ENCODE measurements at regions not wholly inside any gene's neighbourhood (a gene's known extent, or its start where the extent isn't known, plus 50 kb on each side); places are given as distances from the start of the nearest gene placed in this dataset.

DNA sequence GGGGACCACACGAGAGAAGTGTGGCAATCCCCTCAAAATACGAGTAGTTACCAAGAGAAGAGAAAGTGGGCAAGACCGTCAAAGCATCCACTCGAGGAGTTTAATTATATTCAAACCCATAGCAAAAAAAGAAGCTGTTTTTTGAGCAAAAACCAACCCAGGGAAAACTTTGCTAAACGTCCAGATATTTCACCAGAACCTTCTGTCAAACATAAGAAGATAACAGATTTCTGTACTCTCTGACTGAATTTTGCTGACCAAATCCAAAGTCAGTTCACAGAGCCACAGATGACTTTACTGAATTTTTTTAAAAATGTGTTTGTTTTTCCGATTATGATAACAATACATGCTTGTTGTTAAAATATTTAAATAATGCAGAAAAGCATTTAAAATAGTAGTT, 145.6 kb upstream of the PTPN1 start:
- Histone ChIP-seq H3K4me3 (no peak overlapping the region), H3K27ac (no peak overlapping the region), H3K9me3 (no peaks in the 10 kb centered on the region), H3K27me3 (replicated peaks; ENCODE audit: insufficient read depth) (no peaks in the 10 kb centered on the region), H3K36me3 (no peaks in the 10 kb centered on the region), H3K4me1 (replicated peaks) (no peaks in the 10 kb centered on the region)
- WGBS = 51% methylated on average over 6 of the region's 6 CpGs
- intact Hi-C loops (cut with DNase I) = no loop called here
- TF ChIP-seq POLR2AphosphoS5 (IDR thresholded peaks at IDR 0.05) = no peak
- TF ChIP-seq POLR2A (IDR thresholded peaks at IDR 0.05) = no peak
- TF ChIP-seq, protein P1, sequence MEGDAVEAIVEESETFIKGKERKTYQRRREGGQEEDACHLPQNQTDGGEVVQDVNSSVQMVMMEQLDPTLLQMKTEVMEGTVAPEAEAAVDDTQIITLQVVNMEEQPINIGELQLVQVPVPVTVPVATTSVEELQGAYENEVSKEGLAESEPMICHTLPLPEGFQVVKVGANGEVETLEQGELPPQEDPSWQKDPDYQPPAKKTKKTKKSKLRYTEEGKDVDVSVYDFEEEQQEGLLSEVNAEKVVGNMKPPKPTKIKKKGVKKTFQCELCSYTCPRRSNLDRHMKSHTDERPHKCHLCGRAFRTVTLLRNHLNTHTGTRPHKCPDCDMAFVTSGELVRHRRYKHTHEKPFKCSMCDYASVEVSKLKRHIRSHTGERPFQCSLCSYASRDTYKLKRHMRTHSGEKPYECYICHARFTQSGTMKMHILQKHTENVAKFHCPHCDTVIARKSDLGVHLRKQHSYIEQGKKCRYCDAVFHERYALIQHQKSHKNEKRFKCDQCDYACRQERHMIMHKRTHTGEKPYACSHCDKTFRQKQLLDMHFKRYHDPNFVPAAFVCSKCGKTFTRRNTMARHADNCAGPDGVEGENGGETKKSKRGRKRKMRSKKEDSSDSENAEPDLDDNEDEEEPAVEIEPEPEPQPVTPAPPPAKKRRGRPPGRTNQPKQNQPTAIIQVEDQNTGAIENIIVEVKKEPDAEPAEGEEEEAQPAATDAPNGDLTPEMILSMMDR (IDR thresholded peaks at IDR 0.05) = no peak
- DNase-seq (ENCODE audit: low spot score) = no peak

DNA sequence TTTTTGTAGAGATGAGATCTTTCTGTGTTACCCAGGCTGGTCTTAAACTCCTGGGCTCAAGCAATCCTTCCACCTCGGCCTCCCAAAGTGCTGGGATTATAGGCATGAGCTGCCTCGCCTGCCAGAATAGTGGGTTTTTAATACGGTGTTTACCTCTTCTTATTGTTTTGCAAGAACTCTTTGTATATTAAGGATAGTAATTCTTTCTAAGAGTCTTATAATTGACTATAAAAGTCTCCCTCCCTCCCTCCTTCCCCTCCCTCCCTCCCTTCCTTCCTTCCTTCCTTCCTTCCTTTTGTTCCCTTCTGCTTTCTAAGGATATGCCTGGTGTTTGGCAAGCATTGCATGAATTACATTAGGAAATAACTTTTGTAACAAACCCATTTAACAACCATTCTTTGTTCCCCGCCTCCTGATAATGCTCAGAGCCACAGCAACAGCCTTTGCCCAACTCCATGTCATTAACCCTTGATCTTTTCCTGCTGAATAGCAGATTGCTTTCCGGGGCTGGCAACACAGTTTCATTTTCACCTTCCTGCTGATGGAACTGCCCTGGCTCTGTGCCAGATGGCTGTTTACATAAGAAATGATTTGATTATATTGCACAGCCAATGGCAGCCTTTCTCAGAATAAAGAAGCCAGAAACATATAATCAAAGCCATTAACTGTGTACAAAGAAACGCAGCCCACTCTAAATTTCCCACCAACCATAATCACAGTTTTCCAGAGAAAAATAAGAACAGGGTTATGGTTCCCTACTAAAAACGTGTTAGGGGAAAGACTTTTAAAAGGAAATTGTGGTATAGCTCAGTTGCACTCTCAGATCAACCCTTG, 143.7 kb upstream of the PTPN1 start:
- Histone ChIP-seq H3K9me3 (no peaks in the 10 kb centered on the region), H3K27me3 (replicated peaks; ENCODE audit: insufficient read depth) (no peaks in the 10 kb centered on the region), H3K4me1 (replicated peaks) (no peaks in the 10 kb centered on the region), H3K4me3 (no peak overlapping the region), H3K27ac (peak overlapping the region in 1 of 2 donors; percentile 14), H3K36me3 (no peaks in the 10 kb centered on the region)
- intact Hi-C loops (cut with DNase I) = no loop called here
- peak; percentile 70 for DNase-seq (ENCODE audit: low spot score)
- 38% methylated on average over 7 of the region's 7 CpGs for WGBS
- no peak for TF ChIP-seq POLR2A (IDR thresholded peaks at IDR 0.05)
- TF ChIP-seq POLR2AphosphoS5 (IDR thresholded peaks at IDR 0.05) = peak; percentile 42

DNA sequence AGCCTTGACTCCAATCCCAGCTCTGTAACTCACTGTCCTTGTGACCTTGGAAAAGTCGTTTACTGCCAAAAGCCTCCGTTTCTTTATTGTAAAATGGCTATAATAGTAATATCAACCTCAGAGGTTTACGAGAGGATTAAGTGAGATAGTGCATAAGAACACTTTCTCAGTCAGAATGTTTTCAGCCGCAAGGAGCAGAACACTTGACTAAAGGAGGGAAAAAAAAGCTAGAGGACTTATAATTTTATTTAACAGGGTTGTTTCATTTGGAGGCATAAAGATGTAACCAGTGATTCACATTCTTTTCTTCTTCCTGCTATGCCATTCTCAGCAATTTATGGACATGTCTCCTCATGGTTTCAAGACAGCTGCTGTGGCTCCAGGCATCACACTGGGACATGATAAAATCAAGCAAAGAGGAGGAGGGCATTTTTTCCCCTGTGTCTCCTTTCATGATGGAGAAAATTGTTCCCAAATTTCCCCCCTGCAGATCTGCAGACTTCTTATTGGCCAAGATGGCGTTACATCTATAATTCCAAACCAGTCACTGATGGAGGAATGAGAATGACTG, 143.0 kb upstream of the PTPN1 start:
- WGBS = 54% methylated on average over 5 of the region's 5 CpGs
- intact Hi-C loops (cut with DNase I) = no loop called here
- H3K9me3 ChIP-seq = no peaks in the 10 kb centered on the region
- H3K27me3 ChIP-seq (replicated peaks; ENCODE audit: insufficient read depth) = no peaks in the 10 kb centered on the region
- no peaks in the 10 kb centered on the region for H3K36me3 ChIP-seq
- DNase-seq (ENCODE audit: low spot score) = no peak
- H3K4me1 ChIP-seq (replicated peaks) = no peaks in the 10 kb centered on the region
- no peak overlapping the region for H3K4me3 ChIP-seq
- peak overlapping the region in 1 of 2 donors; percentile 14 for H3K27ac ChIP-seq
- TF ChIP-seq POLR2A (IDR thresholded peaks at IDR 0.05) = no peak
- TF ChIP-seq POLR2AphosphoS5 (IDR thresholded peaks at IDR 0.05) = no peak
- TF ChIP-seq, protein P1 (IDR thresholded peaks at IDR 0.05) = no peak

GRCh38 chr20:50367739-50368375, 142.3 kb upstream of the PTPN1 start:
- TF ChIP-seq, protein P1 (IDR thresholded peaks at IDR 0.05) = no peak
- TF ChIP-seq POLR2AphosphoS5 (IDR thresholded peaks at IDR 0.05) (no peak), POLR2A (IDR thresholded peaks at IDR 0.05) (no peak)
- no peaks in the 10 kb centered on the region for H3K9me3 ChIP-seq
- no peak overlapping the region for H3K27ac ChIP-seq
- no peaks in the 10 kb centered on the region for H3K27me3 ChIP-seq (replicated peaks; ENCODE audit: insufficient read depth)
- DNase-seq (ENCODE audit: low spot score) = no peak
- H3K4me3 ChIP-seq = no peak overlapping the region
- intact Hi-C loops (cut with DNase I) = no loop called here
- H3K4me1 ChIP-seq (replicated peaks) = no peaks in the 10 kb centered on the region
- no peaks in the 10 kb centered on the region for H3K36me3 ChIP-seq
- 96% methylated on average over 9 of the region's 9 CpGs for whole genome bisulfite sequencing

DNA sequence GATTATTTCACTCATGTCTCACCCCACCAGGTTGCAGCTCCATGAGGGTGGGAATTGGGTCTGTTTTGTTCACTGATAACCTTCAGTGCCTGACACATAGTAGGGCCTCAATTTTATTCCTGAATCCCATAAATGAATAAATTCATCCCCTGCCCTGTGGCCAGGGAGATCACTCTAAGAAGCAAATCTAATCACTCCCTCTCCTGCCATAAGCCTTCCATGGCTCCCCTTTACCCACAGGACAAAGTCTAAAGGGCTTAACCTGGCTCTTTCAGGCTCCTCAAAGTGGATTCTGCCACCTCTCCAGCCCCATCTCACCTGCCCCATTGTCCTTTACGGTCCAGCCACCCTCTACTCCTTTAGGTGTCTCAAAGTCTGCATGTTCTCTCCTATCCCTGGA, 141.8 kb upstream of the PTPN1 start:
- no peaks in the 10 kb centered on the region for H3K27me3 ChIP-seq (replicated peaks; ENCODE audit: insufficient read depth)
- intact Hi-C loops (cut with DNase I) = no loop called here
- H3K27ac ChIP-seq = no peak overlapping the region
- TF ChIP-seq, protein P1 (IDR thresholded peaks at IDR 0.05) = no peak
- TF ChIP-seq POLR2AphosphoS5 (IDR thresholded peaks at IDR 0.05) (no peak), POLR2A (IDR thresholded peaks at IDR 0.05) (no peak)
- WGBS = 87% methylated on average over 1 of the region's 1 CpG
- no peaks in the 10 kb centered on the region for H3K4me1 ChIP-seq (replicated peaks)
- no peaks in the 10 kb centered on the region for H3K9me3 ChIP-seq
- no peaks in the 10 kb centered on the region for H3K36me3 ChIP-seq
- H3K4me3 ChIP-seq = no peak overlapping the region
- DNase-seq (ENCODE audit: low spot score) = no peak
